ENCODE measurements at regions not wholly inside any gene's neighbourhood (a gene's known extent, or its start where the extent isn't known, plus 50 kb on each side); places are given as distances from the start of the nearest gene placed in this dataset.

DNA sequence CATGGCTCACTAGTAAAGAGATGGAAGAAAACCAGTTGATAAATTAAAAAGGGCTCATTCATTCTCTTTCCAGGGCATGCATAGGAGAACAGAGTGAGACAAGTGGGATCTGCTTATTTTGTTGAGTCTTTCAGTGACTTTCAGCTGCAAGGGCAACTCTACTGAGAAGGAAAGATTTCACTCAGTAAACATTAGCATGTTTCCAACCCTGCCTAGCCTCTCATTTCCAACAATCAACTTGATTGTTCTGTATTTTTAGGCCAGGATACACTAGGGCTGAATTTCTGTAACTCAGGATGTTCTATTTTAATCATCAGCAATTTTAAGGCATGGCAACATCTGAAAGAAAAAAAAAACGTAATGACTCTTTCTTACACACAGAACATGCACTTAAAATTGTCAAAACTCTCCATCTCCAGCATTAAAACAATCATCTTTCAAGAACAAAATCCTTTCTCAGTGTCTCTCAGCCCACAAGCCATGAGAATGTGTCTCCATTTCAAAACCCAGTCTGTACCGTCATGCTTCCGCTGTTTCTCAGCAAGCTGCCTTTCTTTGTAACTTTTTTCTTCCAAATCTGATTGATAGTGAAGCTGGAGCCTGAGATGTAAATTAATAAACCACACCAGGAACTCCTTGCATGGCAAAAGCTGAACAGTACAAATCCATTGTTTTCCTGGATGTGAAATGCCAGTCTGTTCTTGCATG lies 147.2 kb upstream of the KLF14 start:
- intact Hi-C loops (cut with DNase I), result no loop called here
- Histone ChIP-seq H3K9me3 (no peaks in the 10 kb centered on the region), H3K4me3 (no peak overlapping the region), H3K4me1 (peaks cover 27 to 84% (median 57%) of the 10 kb centered on the region in 4 donors), H3K27ac (replicated peaks in 1 of 4) (peak overlapping the region; percentile 36 to 57 (median 47)), H3K36me3 (peaks cover 14 to 93% (median 59%) of the 10 kb centered on the region in 4 donors), H3K27me3 (no peaks in the 10 kb centered on the region)
- no peak for DNase-seq (ENCODE audit: extremely low spot score)
- TF ChIP-seq, protein P1, sequence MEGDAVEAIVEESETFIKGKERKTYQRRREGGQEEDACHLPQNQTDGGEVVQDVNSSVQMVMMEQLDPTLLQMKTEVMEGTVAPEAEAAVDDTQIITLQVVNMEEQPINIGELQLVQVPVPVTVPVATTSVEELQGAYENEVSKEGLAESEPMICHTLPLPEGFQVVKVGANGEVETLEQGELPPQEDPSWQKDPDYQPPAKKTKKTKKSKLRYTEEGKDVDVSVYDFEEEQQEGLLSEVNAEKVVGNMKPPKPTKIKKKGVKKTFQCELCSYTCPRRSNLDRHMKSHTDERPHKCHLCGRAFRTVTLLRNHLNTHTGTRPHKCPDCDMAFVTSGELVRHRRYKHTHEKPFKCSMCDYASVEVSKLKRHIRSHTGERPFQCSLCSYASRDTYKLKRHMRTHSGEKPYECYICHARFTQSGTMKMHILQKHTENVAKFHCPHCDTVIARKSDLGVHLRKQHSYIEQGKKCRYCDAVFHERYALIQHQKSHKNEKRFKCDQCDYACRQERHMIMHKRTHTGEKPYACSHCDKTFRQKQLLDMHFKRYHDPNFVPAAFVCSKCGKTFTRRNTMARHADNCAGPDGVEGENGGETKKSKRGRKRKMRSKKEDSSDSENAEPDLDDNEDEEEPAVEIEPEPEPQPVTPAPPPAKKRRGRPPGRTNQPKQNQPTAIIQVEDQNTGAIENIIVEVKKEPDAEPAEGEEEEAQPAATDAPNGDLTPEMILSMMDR (IDR thresholded peaks at IDR 0.05), result no peak
- no peak for TF ChIP-seq POLR2A (IDR thresholded peaks at IDR 0.05; ENCODE audit: low read depth)
- TF ChIP-seq EP300 (IDR thresholded peaks at IDR 0.05), result no peak
- TF ChIP-seq POLR2AphosphoS5 (IDR thresholded peaks at IDR 0.05), result no peak
- WGBS, result 58% methylated on average over 3 of the region's 3 CpGs

DNA sequence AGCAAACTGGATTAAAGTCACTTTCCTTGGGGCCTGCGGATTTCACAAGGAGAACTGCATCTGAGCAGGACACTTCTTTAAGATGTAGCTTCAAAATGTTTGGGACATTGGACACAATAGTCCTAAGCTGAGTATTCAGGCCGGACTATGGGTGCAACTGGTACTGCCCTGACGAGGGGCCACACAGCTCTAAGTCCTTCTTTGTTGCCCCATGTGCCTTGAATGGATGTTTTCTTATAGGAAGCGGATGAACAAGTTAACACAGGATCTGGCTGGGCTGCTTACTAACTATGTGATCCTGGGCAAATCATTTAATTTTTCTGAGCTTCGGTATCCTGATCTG lies 147.8 kb upstream of the KLF14 start:
- peaks cover 31 to 84% (median 58%) of the 10 kb centered on the region in 4 donors for H3K4me1 ChIP-seq
- H3K27me3 ChIP-seq, result no peaks in the 10 kb centered on the region
- intact Hi-C loops (cut with DNase I), result no loop called here
- H3K9me3 ChIP-seq, result no peaks in the 10 kb centered on the region
- TF ChIP-seq EP300 (IDR thresholded peaks at IDR 0.05), result no peak
- TF ChIP-seq, protein P1 (IDR thresholded peaks at IDR 0.05), result no peak
- no peak for TF ChIP-seq POLR2A (IDR thresholded peaks at IDR 0.05; ENCODE audit: low read depth)
- no peak for TF ChIP-seq POLR2AphosphoS5 (IDR thresholded peaks at IDR 0.05)
- no peak for DNase-seq (ENCODE audit: extremely low spot score)
- H3K4me3 ChIP-seq, result no peak overlapping the region
- peaks cover 14 to 92% (median 56%) of the 10 kb centered on the region in 4 donors for H3K36me3 ChIP-seq
- WGBS, result 91% methylated on average over 5 of the region's 5 CpGs
- peak overlapping the region; percentile 36 to 57 (median 47) for H3K27ac ChIP-seq (replicated peaks in 1 of 4)

DNA sequence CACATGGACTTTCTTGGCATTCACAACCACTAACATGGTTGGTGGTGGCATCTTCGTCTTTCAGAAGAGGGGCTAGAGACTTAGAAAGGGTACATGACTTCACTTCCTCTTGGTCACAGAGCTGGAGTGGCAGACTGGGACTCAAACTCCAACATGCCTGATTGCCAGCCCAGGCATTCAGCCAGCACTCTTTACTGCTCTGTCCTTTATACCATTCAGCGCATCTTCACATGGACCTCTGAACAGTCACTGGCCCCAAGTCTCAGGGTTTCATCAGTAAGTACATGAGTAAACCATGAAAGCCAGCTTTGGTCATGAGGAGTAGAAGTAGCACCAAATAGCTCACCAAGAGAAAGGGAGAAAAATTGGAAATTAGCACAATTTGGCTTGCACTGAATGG lies 148.4 kb upstream of the KLF14 start:
- intact Hi-C loops (cut with DNase I), result no loop called here
- Histone ChIP-seq H3K36me3 (peaks cover 14 to 87% (median 53%) of the 10 kb centered on the region in 4 donors), H3K4me1 (peaks cover 38 to 85% (median 63%) of the 10 kb centered on the region in 4 donors), H3K9me3 (no peaks in the 10 kb centered on the region), H3K27ac (replicated peaks in 1 of 4) (peak overlapping the region; percentile 36 to 57 (median 47)), H3K4me3 (no peak overlapping the region), H3K27me3 (no peaks in the 10 kb centered on the region)
- WGBS, result 79% methylated on average over 2 of the region's 2 CpGs
- DNase-seq (ENCODE audit: extremely low spot score), result no peak
- TF ChIP-seq POLR2A (IDR thresholded peaks at IDR 0.05; ENCODE audit: low read depth) (no peak), EP300 (IDR thresholded peaks at IDR 0.05) (no peak), POLR2AphosphoS5 (IDR thresholded peaks at IDR 0.05) (no peak)
- TF ChIP-seq, protein P1 (IDR thresholded peaks at IDR 0.05), result no peak

DNA sequence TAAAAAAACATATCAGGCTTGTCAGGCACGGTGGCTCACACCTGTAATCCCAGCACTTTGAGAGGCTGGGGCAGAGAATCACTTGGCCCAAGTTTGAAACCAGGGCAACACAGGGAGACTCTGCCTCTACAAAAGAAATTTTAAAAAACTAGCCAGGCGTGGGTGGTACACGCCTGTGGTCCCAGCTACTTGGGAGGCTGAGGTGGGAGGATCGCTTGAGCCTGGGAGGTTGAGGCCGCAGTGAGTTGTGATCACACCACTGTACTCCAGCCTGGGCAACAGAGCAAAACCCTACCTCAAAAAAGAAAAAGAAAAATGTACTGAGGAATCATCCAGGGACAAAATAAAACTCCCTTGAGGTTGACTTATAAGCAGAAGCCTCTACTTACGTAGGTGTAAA lies 149.9 kb upstream of the KLF14 start:
- intact Hi-C loops (cut with DNase I), result no loop called here
- TF ChIP-seq, protein P1 (IDR thresholded peaks at IDR 0.05), result no peak
- TF ChIP-seq POLR2A (IDR thresholded peaks at IDR 0.05; ENCODE audit: low read depth) (no peak), POLR2AphosphoS5 (IDR thresholded peaks at IDR 0.05) (no peak), EP300 (IDR thresholded peaks at IDR 0.05) (no peak)
- no peak overlapping the region for H3K4me3 ChIP-seq
- peaks cover 48 to 87% (median 76%) of the 10 kb centered on the region in 4 donors for H3K4me1 ChIP-seq
- peaks cover 10 to 87% (median 45%) of the 10 kb centered on the region in 4 donors for H3K36me3 ChIP-seq
- no peak for DNase-seq (ENCODE audit: extremely low spot score)
- H3K27me3 ChIP-seq, result no peaks in the 10 kb centered on the region
- no peaks in the 10 kb centered on the region for H3K9me3 ChIP-seq
- WGBS, result 89% methylated on average over 6 of the region's 6 CpGs
- H3K27ac ChIP-seq (replicated peaks in 1 of 4), result peak overlapping the region in 2 of 4 donors; percentile 5 to 38

Data from esophagus muscularis mucosa (tissue), 4 donors.